WTC11 (cell line): ENCODE measurements at regions not wholly inside any gene's neighbourhood (a gene's known extent, or its start where the extent isn't known, plus 50 kb on each side); places are given as distances from the start of the nearest gene placed in this dataset.

ENCODE experiments used
- ATAC-seq: fragments of 200-7000 bp; cut with Tn5 transposase; 2 replicates; pipeline ENCODE4 v1.10.0; 2021; ENCODE audit warnings: mild to moderate bottlenecking, moderate library complexity
- CTCF ChIA-PET: fragments of 300-600 bp; sonication (Branson Sonifier 250); formaldehyde crosslinking; loops from one replicate; lab custom pipeline; 2021; ENCODE audit warnings: antibody characterized with exemption; lab: Charles Lee
- POLR2A ChIA-PET: fragments of 350-600 bp; sonication (Branson Sonifier 250); formaldehyde crosslinking; loops from one replicate; lab custom pipeline; 2021; ENCODE audit warnings: antibody characterized with exemption; lab: Charles Lee
- DNase-seq: peaks from one replicate; pipeline ENCODE4 v3.0.0; 2021; ENCODE audit warnings: low spot score
- H3K27ac Mint-ChIP-seq: 2 replicates; pipeline ENCODE4 v1.8.0; 2021; ENCODE audit warnings: mixed read lengths
- H3K27me3 Mint-ChIP-seq: 2 replicates; pipeline ENCODE4 v1.8.0; 2021; ENCODE audit warnings: low read depth, mild to moderate bottlenecking, moderate library complexity, mixed read lengths
- H3K36me3 Mint-ChIP-seq: 2 replicates; pipeline ENCODE4 v1.8.0; 2021; ENCODE audit warnings: mixed read lengths
- H3K4me1 Mint-ChIP-seq: 2 replicates; pipeline ENCODE4 v1.8.0; 2022; ENCODE audit warnings: mixed read lengths
- H3K4me3 Mint-ChIP-seq: 2 replicates; pipeline ENCODE4 v1.8.0; 2021; ENCODE audit warnings: mild to moderate bottlenecking, moderate library complexity, mixed read lengths
- H3K9me3 Mint-ChIP-seq: 2 replicates; pipeline ENCODE4 v1.8.0; 2021; ENCODE audit warnings: mixed read lengths
- ATF1 ChIP-seq: sonication (generic); formaldehyde crosslinking; IDR thresholded peaks from 2 replicates; pipeline ENCODE4 v1.8.1; 2023; ENCODE audit warnings: mild to moderate bottlenecking, moderate library complexity, missing genetic modification reagents
- ATF2 ChIP-seq: sonication (generic); formaldehyde crosslinking; IDR thresholded peaks from 2 replicates; pipeline ENCODE4 v1.8.1; 2022; ENCODE audit warnings: low read depth, missing genetic modification reagents, borderline replicate concordance
- GRHL2 ChIP-seq: fragments of 250-450 bp; sonication (Bioruptor Pico); IDR thresholded peaks from 2 replicates; pipeline ENCODE4 v1.8.0; 2022; ENCODE audit warnings: mild to moderate bottlenecking, moderate library complexity; ENCODE audit not compliant: insufficient replicate concordance, severe bottlenecking
- HMGXB4 ChIP-seq: sonication (generic); formaldehyde crosslinking; IDR thresholded peaks from 2 replicates; pipeline ENCODE4 v1.8.1; 2023; ENCODE audit warnings: mild to moderate bottlenecking, moderate library complexity, missing genetic modification reagents
- MXD4 ChIP-seq: fragments of 250-450 bp; sonication (Bioruptor Pico); IDR thresholded peaks from 2 replicates; pipeline ENCODE4 v1.8.0; 2021; ENCODE audit warnings: mild to moderate bottlenecking, moderate library complexity, borderline replicate concordance
- NR2C2 ChIP-seq: sonication (generic); formaldehyde crosslinking; IDR thresholded peaks from 2 replicates; pipeline ENCODE4 v1.8.0; 2022; ENCODE audit warnings: mild to moderate bottlenecking, missing genetic modification reagents
- TCF7 ChIP-seq: sonication (generic); formaldehyde crosslinking; IDR thresholded peaks from 2 replicates; pipeline ENCODE4 v1.8.0; 2022; ENCODE audit warnings: mild to moderate bottlenecking, low read depth, missing genetic modification reagents, moderate library complexity
- TEAD4 ChIP-seq: sonication (generic); formaldehyde crosslinking; IDR thresholded peaks from 2 replicates; pipeline ENCODE4 v1.8.0; 2022; ENCODE audit warnings: mild to moderate bottlenecking, missing genetic modification reagents
- ZNF138 ChIP-seq: sonication (generic); formaldehyde crosslinking; conservative IDR thresholded peaks from 2 replicates; pipeline ENCODE4 v1.8.1; 2022; ENCODE audit warnings: mild to moderate bottlenecking, moderate library complexity, missing genetic modification reagents
- ZNF232 ChIP-seq: sonication (generic); formaldehyde crosslinking; IDR thresholded peaks from 2 replicates; pipeline ENCODE4 v1.8.0; 2022; ENCODE audit warnings: mild to moderate bottlenecking, missing genetic modification reagents
- ZNF281 ChIP-seq: sonication (generic); formaldehyde crosslinking; IDR thresholded peaks from 2 replicates; pipeline ENCODE4 v1.8.0; 2023; ENCODE audit warnings: mild to moderate bottlenecking, missing genetic modification reagents
- ZNF671 ChIP-seq: fragments of 250-450 bp; sonication (Bioruptor Pico); IDR thresholded peaks from 2 replicates; pipeline ENCODE4 v1.8.0; 2021; ENCODE audit warnings: mild to moderate bottlenecking
- TF ChIP-seq, protein P1 (sequence below): sonication (generic); formaldehyde crosslinking; IDR thresholded peaks from 2 replicates; pipeline ENCODE4 v1.8.1; 2023; ENCODE audit warnings: mild to moderate bottlenecking, missing genetic modification reagents
- TF ChIP-seq, protein P2 (sequence below): sonication (generic); formaldehyde crosslinking; IDR thresholded peaks from 2 replicates; pipeline ENCODE4 v1.8.1; 2023; ENCODE audit warnings: mild to moderate bottlenecking, missing genetic modification reagents, moderate library complexity
- TF ChIP-seq, protein P3 (sequence below): sonication (generic); formaldehyde crosslinking; IDR thresholded peaks from 2 replicates; pipeline ENCODE4 v1.8.1; 2022; ENCODE audit warnings: mild to moderate bottlenecking, missing genetic modification reagents, moderate library complexity, borderline replicate concordance
- TF ChIP-seq, protein P4 (sequence below): sonication (generic); formaldehyde crosslinking; conservative IDR thresholded peaks from 2 replicates; pipeline ENCODE4 v1.8.1; 2022; ENCODE audit warnings: mild to moderate bottlenecking, missing genetic modification reagents
- TF ChIP-seq, protein P5 (sequence below): fragments of 250-450 bp; sonication (Bioruptor Pico); IDR thresholded peaks from 2 replicates; pipeline ENCODE4 v1.9.0; 2021; ENCODE audit warnings: mild to moderate bottlenecking, borderline replicate concordance

DNA sequence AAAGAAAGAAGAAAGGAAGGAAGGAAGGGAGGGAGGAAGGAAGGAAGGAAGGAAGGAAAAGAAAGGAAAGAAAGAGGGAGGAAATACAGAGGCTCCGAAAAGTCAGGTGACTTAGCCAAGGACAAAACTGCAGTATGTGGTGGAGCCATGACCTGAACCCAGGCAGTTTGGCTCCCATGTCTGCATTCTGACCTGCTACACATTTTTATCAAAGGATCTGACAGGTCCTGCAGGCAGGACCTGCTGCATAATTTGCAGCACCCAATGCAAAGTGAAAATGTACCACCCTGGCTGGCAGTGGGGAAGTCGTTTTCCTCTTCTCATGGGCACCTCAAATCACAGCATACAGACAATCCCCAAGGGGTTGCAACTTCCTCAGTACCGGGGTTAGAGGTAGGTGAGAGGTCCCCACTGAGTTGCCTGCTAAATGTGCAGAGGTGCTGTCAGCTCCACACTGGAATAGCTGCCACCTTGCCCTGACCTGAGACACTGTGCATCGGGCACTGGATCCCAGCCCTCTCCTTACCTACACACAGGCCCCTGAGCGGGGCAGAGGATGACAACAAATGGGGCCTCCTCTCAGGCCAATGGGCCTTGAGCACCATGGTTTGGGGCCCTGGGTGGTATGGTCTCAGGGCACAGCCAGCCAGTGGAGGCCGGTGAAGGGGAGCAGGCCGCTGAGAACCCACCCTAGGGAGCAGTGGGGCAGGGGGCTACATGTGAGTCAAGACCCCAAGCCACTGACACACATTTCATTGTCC lies 175.1 kb downstream of the SHQ1 start:
- Mint-ChIP-seq H3K36me3 (no peaks in the 10 kb centered on the region), H3K27me3 (no peaks in the 10 kb centered on the region), H3K4me1 (0 out of 2 replicates have a peak, but pooled peaks cover 3% of the 10 kb centered on the region), H3K4me3 (no peak overlapping the region), H3K9me3 (peaks cover 3% of the 10 kb centered on the region; the same call in 1 of the 2 replicates), H3K27ac (no peak overlapping the region)
- no peak for ATAC-seq
- ChIA-PET CTCF (interaction anchor here (1.9 kb wide), 1 partner anchor 149 kb away, joined by 4 read pairs; no protein-coding TSS in a partner anchor), POLR2A (no interaction called here)
- TF ChIP-seq, protein P1, sequence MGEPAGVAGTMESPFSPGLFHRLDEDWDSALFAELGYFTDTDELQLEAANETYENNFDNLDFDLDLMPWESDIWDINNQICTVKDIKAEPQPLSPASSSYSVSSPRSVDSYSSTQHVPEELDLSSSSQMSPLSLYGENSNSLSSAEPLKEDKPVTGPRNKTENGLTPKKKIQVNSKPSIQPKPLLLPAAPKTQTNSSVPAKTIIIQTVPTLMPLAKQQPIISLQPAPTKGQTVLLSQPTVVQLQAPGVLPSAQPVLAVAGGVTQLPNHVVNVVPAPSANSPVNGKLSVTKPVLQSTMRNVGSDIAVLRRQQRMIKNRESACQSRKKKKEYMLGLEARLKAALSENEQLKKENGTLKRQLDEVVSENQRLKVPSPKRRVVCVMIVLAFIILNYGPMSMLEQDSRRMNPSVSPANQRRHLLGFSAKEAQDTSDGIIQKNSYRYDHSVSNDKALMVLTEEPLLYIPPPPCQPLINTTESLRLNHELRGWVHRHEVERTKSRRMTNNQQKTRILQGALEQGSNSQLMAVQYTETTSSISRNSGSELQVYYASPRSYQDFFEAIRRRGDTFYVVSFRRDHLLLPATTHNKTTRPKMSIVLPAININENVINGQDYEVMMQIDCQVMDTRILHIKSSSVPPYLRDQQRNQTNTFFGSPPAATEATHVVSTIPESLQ (CRISPR knock-in tag), result no peak
- TF ChIP-seq ZNF281 (CRISPR knock-in tag), result no peak
- TF ChIP-seq, protein P2, sequence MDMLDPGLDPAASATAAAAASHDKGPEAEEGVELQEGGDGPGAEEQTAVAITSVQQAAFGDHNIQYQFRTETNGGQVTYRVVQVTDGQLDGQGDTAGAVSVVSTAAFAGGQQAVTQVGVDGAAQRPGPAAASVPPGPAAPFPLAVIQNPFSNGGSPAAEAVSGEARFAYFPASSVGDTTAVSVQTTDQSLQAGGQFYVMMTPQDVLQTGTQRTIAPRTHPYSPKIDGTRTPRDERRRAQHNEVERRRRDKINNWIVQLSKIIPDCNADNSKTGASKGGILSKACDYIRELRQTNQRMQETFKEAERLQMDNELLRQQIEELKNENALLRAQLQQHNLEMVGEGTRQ (CRISPR knock-in tag), result no peak
- no peak for TF ChIP-seq ZNF138 (CRISPR knock-in tag)
- TF ChIP-seq NR2C2, result no peak
- no peak for TF ChIP-seq ZNF232 (CRISPR knock-in tag)
- no peak for TF ChIP-seq GRHL2 (CRISPR knock-in tag)
- TF ChIP-seq, protein P3, sequence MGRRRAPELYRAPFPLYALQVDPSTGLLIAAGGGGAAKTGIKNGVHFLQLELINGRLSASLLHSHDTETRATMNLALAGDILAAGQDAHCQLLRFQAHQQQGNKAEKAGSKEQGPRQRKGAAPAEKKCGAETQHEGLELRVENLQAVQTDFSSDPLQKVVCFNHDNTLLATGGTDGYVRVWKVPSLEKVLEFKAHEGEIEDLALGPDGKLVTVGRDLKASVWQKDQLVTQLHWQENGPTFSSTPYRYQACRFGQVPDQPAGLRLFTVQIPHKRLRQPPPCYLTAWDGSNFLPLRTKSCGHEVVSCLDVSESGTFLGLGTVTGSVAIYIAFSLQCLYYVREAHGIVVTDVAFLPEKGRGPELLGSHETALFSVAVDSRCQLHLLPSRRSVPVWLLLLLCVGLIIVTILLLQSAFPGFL (CRISPR knock-in tag), result no peak
- no peak for TF ChIP-seq ATF1 (CRISPR knock-in tag)
- TF ChIP-seq TCF7, result no peak
- no peak for TF ChIP-seq MXD4 (CRISPR knock-in tag)
- TF ChIP-seq TEAD4, result no peak
- TF ChIP-seq HMGXB4, result no peak
- TF ChIP-seq, protein P4, sequence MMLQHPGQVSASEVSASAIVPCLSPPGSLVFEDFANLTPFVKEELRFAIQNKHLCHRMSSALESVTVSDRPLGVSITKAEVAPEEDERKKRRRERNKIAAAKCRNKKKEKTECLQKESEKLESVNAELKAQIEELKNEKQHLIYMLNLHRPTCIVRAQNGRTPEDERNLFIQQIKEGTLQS (CRISPR knock-in tag), result no peak
- no peak for TF ChIP-seq ATF2 (CRISPR knock-in tag)
- TF ChIP-seq ZNF671 (CRISPR knock-in tag), result no peak
- TF ChIP-seq, protein P5, sequence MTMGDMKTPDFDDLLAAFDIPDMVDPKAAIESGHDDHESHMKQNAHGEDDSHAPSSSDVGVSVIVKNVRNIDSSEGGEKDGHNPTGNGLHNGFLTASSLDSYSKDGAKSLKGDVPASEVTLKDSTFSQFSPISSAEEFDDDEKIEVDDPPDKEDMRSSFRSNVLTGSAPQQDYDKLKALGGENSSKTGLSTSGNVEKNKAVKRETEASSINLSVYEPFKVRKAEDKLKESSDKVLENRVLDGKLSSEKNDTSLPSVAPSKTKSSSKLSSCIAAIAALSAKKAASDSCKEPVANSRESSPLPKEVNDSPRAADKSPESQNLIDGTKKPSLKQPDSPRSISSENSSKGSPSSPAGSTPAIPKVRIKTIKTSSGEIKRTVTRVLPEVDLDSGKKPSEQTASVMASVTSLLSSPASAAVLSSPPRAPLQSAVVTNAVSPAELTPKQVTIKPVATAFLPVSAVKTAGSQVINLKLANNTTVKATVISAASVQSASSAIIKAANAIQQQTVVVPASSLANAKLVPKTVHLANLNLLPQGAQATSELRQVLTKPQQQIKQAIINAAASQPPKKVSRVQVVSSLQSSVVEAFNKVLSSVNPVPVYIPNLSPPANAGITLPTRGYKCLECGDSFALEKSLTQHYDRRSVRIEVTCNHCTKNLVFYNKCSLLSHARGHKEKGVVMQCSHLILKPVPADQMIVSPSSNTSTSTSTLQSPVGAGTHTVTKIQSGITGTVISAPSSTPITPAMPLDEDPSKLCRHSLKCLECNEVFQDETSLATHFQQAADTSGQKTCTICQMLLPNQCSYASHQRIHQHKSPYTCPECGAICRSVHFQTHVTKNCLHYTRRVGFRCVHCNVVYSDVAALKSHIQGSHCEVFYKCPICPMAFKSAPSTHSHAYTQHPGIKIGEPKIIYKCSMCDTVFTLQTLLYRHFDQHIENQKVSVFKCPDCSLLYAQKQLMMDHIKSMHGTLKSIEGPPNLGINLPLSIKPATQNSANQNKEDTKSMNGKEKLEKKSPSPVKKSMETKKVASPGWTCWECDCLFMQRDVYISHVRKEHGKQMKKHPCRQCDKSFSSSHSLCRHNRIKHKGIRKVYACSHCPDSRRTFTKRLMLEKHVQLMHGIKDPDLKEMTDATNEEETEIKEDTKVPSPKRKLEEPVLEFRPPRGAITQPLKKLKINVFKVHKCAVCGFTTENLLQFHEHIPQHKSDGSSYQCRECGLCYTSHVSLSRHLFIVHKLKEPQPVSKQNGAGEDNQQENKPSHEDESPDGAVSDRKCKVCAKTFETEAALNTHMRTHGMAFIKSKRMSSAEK (CRISPR knock-in tag), result no peak
- DNase-seq, result no peak
